GM21515 (cell line): ENCODE measurements at regions not wholly inside any gene's neighbourhood (a gene's known extent, or its start where the extent isn't known, plus 50 kb on each side); places are given as distances from the start of the nearest gene placed in this dataset.

ENCODE experiments used
- ATAC-seq: cut with Tn5 transposase; IDR thresholded peaks from one replicate; pipeline ENCODE4 v1.9.1; 2021; ENCODE audit not compliant: unreplicated experiment

DNA sequence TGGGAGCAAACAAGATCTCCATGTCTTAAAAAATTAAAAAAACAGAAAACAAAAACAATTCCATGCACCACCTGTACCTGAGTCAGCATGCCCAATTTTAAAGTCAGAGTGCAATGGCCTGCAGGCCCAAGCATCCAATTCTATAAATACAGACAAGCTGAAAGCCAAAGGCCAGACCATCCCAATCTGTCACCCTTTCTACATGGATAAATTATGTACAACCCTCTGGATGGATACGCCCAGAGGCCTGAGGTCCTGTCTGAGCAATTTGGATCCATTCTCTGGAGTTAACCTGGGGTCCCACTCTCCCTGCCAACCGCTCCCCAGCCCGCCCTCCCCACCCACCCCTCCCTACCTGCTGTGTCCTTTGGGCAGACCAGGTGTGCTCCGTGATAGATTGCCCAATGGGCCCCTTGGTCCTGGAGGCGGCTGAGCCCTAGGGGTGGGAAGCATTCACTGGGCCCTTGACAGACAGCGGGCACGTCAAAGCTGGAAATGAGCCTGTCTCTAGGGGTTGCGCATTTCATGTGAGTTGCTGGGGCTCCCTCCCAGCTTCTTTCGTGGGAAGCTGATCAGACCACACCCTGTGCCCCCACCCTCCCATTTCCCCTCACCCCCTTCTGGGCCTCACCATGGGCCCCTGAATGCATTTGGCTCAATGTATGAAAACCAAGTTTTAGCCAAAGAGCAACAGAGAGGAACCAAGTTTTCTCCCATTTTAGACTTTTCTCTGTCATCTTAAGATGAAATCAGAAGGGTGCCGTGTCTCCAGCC, 171.3 kb downstream of the BCL11B start:
- no peak for ATAC-seq

DNA sequence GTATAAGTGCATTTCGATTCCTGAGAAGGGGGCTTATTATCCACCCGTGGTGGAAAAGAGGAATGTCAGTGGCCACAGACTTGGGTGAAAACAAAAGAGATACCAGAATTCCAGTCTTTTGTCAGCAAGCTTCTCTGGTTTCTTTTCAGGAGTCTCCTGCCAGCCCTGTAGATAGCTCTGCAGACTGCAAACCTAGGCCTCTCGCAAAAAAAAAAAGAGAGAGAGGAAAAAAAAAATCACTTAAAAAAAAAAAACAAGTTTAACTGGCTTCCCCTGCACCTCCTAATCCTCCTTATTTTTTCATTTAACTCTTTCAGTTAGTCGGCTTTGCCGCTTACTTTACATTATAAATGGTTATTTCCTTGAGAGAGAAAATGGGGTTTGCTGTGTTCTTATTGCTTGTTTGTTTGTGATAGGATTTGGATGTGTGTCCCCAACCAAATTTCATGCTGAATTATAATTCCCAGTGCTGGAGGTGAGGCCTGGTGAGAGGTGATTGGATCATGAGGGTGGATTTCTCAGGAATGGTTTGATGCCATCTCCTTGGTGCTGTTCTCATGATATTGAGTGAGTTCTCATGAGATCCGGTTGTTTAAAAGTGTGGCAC, 170.0 kb downstream of the BCL11B start:
- ATAC-seq: no peak

DNA sequence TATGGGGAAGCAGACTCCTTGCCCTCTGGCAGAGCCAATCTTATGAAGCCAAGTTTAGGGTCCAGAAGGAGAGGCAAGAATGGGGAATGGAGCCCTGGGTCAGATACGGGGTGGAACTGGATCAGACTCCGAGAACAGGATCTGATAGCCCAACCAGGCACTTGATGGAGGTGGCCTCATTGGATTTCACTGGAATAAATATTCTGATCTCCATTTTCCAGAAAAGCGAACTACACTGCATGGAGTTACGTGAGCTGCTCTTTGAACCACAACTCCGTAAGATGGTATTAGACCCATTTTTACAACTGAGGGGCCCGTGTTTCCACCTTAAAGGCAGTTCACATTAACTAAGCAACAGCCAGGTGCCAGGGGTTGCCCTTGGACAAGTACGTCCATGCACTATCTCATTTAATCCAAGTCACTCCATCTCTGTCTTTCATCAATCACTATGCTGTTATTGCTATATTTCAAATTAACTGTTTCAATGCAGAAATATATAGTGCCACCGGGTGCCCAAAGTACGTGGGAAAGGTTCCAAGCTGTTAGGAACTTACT, 155.2 kb downstream of the BCL11B start:
- no peak for ATAC-seq

GRCh38 chr14:99117671-99118045, 154.3 kb downstream of the BCL11B start:
- ATAC-seq: no peak

DNA sequence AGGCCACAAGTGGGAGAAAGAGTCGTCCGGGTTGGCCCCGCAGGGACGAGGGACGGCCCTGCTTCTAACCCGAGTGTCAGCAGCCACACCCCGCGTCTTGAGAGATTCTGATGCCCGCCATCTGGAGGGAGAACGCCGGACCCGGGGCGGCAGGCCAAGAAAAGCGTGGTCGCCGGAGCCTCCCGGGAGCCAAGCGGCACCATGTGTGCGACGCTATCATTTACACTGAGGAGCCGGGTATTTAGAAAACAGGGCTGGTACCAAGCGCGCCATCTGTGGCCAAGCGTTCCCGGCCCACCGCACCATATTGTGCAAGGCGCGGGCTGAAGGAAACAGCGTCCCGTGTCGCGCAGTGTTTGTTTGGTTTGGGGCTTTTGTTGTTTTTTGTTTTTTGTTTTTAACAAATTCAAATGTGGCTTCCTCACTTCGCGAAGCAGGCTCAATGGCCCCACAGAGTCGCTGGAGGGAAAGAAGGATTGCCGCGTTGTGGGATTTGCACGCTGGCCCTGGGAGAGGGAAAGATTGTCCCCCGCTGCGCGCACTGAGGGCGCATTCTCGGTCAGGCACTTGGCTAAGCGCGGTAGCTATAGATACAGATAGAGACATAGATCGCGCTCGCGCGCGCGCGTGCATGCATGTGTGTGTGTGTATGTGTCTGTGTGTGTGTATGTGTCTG, 153.8 kb downstream of the BCL11B start:
- no peak for ATAC-seq

- ATAC-seq: no peak
These were observed 153.1 kb downstream of the BCL11B start for GRCh38 chr14:99118946-99119345.
